GM21825 (cell line): ENCODE measurements at regions not wholly inside any gene's neighbourhood (a gene's known extent, or its start where the extent isn't known, plus 50 kb on each side); places are given as distances from the start of the nearest gene placed in this dataset.

ENCODE experiments used
- ATAC-seq: cut with Tn5 transposase; IDR thresholded peaks from one replicate; pipeline ENCODE4 v1.9.1; 2021; ENCODE audit warnings: mild to moderate bottlenecking, moderate library complexity; ENCODE audit not compliant: unreplicated experiment

DNA sequence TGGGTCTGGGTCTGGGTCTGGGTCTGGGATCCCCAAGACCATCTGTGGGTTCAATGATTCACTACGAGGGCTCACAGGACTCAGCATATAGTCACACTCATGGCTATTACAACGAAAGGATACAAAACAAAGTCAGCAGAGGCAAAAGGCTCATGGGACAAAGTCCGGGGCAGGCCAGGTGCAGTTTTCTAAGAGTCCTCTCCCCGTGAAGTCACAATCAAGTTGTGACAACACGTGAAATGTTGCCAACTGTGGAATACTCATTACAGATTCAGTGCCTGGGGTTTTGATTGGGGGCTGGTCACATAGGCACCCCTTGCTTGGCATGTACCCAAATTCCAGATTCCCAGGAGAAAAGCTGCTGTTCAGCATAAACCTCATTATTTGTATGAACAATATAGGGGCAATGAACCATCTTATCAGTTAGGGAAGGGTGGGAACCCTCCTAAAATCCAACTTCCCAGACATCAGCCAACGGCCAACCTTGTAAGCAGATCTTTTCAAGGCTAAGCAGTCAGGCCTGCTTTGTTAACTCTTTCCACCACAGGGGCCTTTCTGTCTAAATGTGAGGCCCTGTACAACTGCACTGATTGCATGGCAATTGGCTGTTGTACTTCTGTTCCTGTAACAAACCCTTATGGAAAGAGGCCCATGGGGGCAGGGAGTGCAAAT lies 58.2 kb upstream of the DIPK2B start:
- ATAC-seq: no peak
